ENCODE measurements at regions not wholly inside any gene's neighbourhood (a gene's known extent, or its start where the extent isn't known, plus 50 kb on each side); places are given as distances from the start of the nearest gene placed in this dataset.

GRCh38 chr1:214847071-214847810 is 235.3 kb upstream of the KCNK2 start:
- TF ChIP-seq GFI1 (CRISPR knock-in tag; IDR thresholded peaks at IDR 0.05; ENCODE audit: borderline replicate concordance) (no peak), SOX13 (IDR thresholded peaks at IDR 0.05) (no peak), SOX13 (CRISPR knock-in tag; conservative IDR thresholded peaks at IDR 0.05 in 1 of 2, IDR thresholded peaks at IDR 0.05 in 1 of 2) (no peak)
- H3K4me3 ChIP-seq (replicated peaks in 1 of 3; ENCODE audit: insufficient read depth in 1 of 3, low read depth in 2 of 3, low read length in 3 of 3) = no peak overlapping the region
- H3K4me2 ChIP-seq (ENCODE audit: low read depth, low read length) = no peak overlapping the region
- no peaks in the 10 kb centered on the region for H3K36me3 ChIP-seq (replicated peaks in 1 of 2; ENCODE audit: control insufficient read depth in 1 of 2, insufficient read depth in 2 of 2, low read length in 2 of 2)
- no peaks in the 10 kb centered on the region for H3K4me1 ChIP-seq (ENCODE audit: insufficient read depth, low read length)
- POLR2A ChIA-PET = no interaction called here
- intact Hi-C loops (cut with micrococcal nuclease; ENCODE audit: unreplicated experiment) = no loop called here
- H3K79me2 ChIP-seq (ENCODE audit: insufficient read depth, low read length) = no peaks in the 10 kb centered on the region
- ATAC-seq (no peak), DNase-seq (ENCODE audit: low spot score) (no peak), FAIRE-seq (no peak)
- H3K9me3 ChIP-seq (ENCODE audit: low read length) = no peaks in the 10 kb centered on the region
- in situ Hi-C loops (cut with HindIII; ENCODE audit: extremely low pct_ligation_motif_present, low pct_unique_long_range_greater_than_20kb) = no loop called here
- CTCF ChIA-PET (ENCODE audit: low intra/inter-chr PET ratio, low total read pairs) = no interaction called here
- no TSS peak for BruUV-seq (replicated peaks)
- no peak overlapping the region for H2AFZ ChIP-seq (ENCODE audit: low read length)
- 22% methylated on average over 7 of the region's 7 CpGs for WGBS (ENCODE audit: low lambda C conversion rate)
- no peaks in the 10 kb centered on the region for H4K20me1 ChIP-seq (ENCODE audit: insufficient read depth, low read length)
- no peaks in the 10 kb centered on the region for H3K27me3 ChIP-seq (ENCODE audit: control insufficient read depth in 1 of 2, insufficient read depth in 2 of 2, low read length in 2 of 2)
- H3K27ac ChIP-seq (ENCODE audit: extremely low read length, insufficient read depth, low read length) = no peak overlapping the region
- no peak overlapping the region for H3K9ac ChIP-seq (ENCODE audit: insufficient read depth, low read depth, low read length)

- BruUV-seq (replicated peaks) = no TSS peak
- POLR2A ChIA-PET = no interaction called here
- Histone ChIP-seq H3K4me2 (ENCODE audit: low read depth, low read length) (no peak overlapping the region), H3K79me2 (ENCODE audit: insufficient read depth, low read length) (no peaks in the 10 kb centered on the region), H2AFZ (ENCODE audit: low read length) (no peak overlapping the region), H3K4me3 (replicated peaks in 1 of 3; ENCODE audit: insufficient read depth in 1 of 3, low read depth in 2 of 3, low read length in 3 of 3) (no peak overlapping the region), H3K9ac (ENCODE audit: insufficient read depth, low read depth, low read length) (no peak overlapping the region), H3K9me3 (ENCODE audit: low read length) (no peaks in the 10 kb centered on the region), H3K27ac (ENCODE audit: extremely low read length, insufficient read depth, low read length) (no peak overlapping the region), H4K20me1 (ENCODE audit: insufficient read depth, low read length) (no peaks in the 10 kb centered on the region), H3K27me3 (ENCODE audit: control insufficient read depth in 1 of 2, insufficient read depth in 2 of 2, low read length in 2 of 2) (no peaks in the 10 kb centered on the region), H3K36me3 (replicated peaks in 1 of 2; ENCODE audit: control insufficient read depth in 1 of 2, insufficient read depth in 2 of 2, low read length in 2 of 2) (no peaks in the 10 kb centered on the region), H3K4me1 (ENCODE audit: insufficient read depth, low read length) (no peaks in the 10 kb centered on the region)
- FAIRE-seq = no peak
- in situ Hi-C loops (cut with HindIII; ENCODE audit: extremely low pct_ligation_motif_present, low pct_unique_long_range_greater_than_20kb) = no loop called here
- CTCF ChIA-PET (ENCODE audit: low intra/inter-chr PET ratio, low total read pairs) = no interaction called here
- no peak for DNase-seq (ENCODE audit: low spot score)
- WGBS (ENCODE audit: low lambda C conversion rate) = 19% methylated on average over 2 of the region's 2 CpGs
- intact Hi-C loops (cut with micrococcal nuclease; ENCODE audit: unreplicated experiment) = no loop called here
- ATAC-seq = no peak
- TF ChIP-seq ZBTB37 (CRISPR knock-in tag; IDR thresholded peaks at IDR 0.05) = no peak
- TF ChIP-seq, protein P1, sequence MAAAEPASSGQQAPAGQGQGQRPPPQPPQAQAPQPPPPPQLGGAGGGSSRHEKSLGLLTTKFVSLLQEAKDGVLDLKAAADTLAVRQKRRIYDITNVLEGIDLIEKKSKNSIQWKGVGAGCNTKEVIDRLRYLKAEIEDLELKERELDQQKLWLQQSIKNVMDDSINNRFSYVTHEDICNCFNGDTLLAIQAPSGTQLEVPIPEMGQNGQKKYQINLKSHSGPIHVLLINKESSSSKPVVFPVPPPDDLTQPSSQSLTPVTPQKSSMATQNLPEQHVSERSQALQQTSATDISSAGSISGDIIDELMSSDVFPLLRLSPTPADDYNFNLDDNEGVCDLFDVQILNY (CRISPR knock-in tag; conservative IDR thresholded peaks at IDR 0.05) = no peak
- no peak for TF ChIP-seq TRAFD1 (CRISPR knock-in tag; IDR thresholded peaks at IDR 0.05; ENCODE audit: borderline replicate concordance)
- TF ChIP-seq ZNF264 (CRISPR knock-in tag; IDR thresholded peaks at IDR 0.05) = no peak
- no peak for TF ChIP-seq NFIC (IDR thresholded peaks at IDR 0.05; ENCODE audit: low read length)
- TF ChIP-seq KDM1A (CRISPR knock-in tag; IDR thresholded peaks at IDR 0.05) = no peak
- TF ChIP-seq, protein P2, sequence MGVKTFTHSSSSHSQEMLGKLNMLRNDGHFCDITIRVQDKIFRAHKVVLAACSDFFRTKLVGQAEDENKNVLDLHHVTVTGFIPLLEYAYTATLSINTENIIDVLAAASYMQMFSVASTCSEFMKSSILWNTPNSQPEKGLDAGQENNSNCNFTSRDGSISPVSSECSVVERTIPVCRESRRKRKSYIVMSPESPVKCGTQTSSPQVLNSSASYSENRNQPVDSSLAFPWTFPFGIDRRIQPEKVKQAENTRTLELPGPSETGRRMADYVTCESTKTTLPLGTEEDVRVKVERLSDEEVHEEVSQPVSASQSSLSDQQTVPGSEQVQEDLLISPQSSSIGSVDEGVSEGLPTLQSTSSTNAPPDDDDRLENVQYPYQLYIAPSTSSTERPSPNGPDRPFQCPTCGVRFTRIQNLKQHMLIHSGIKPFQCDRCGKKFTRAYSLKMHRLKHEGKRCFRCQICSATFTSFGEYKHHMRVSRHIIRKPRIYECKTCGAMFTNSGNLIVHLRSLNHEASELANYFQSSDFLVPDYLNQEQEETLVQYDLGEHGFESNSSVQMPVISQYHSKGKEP (CRISPR knock-in tag; IDR thresholded peaks at IDR 0.05) = no peak
- no peak for TF ChIP-seq EP300 (IDR thresholded peaks at IDR 0.05; ENCODE audit: low read depth in 2 of 2, low read length in 2 of 2)
- no peak for TF ChIP-seq EP300 (CRISPR knock-in tag; IDR thresholded peaks at IDR 0.05; ENCODE audit: borderline replicate concordance)
- TF ChIP-seq ZNF484 (CRISPR knock-in tag; IDR thresholded peaks at IDR 0.05; ENCODE audit: borderline replicate concordance, low read depth) = no peak
Measured at GRCh38 chr1:214848101-214848500, 234.4 kb upstream of the KCNK2 start.

Data from HepG2 (cell line).